GM19023 (cell line): ENCODE measurements at regions not wholly inside any gene's neighbourhood (a gene's known extent, or its start where the extent isn't known, plus 50 kb on each side); places are given as distances from the start of the nearest gene placed in this dataset.
"Not testable (repeated sequence)": the region's sequence is repeated elsewhere in the genome, so short reads cannot be mapped to it uniquely, and the experiment has no call there.

Experiments
- ATAC-seq: cut with Tn5 transposase; IDR thresholded peaks from one replicate; pipeline ENCODE4 v1.9.1; 2021; ENCODE audit warnings: mild to moderate bottlenecking, moderate library complexity; ENCODE audit not compliant: unreplicated experiment

DNA sequence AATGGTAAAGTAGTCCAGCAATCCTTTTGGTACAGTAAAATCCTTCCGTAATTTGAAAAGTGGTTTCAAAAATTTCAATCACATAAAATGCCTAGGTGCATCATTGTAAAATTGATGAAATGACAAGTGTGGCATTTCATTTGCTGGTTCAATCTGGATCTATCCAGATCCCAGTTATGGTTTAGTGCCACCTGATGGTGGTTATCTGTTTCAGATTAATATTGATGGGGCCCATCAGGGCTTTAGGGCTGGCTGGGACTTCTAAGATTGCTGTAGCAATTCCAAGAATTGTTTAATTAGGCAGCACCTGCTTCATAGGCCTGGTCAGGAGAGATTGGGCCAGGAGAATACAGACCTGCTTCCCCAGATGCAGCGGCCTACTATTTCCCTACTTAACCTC, 55.5 kb upstream of the PIK3C3 start:
- no peak for ATAC-seq

DNA sequence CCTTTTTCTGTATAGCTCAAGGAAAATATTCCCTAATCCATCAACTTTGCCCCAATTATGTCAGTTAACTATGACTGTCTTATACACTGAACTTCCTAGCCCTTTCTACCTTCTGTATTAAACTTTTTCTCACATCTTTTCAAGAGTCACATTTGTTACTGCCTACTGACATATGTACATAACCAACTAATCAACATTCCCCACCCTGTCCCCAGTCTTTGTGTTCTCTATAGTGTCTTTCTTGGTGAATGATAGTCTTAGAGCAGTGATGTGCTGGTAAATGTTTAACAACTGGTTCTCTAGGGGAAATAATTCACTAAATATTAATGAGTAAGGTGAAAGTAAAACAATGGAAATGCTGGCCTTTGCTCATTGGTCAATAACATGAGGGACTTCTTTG, 61.6 kb upstream of the PIK3C3 start:
- no peak for ATAC-seq

- no peak for ATAC-seq
Observed at GRCh38 chr18:41887100-41887499, 67.9 kb upstream of the PIK3C3 start.

DNA sequence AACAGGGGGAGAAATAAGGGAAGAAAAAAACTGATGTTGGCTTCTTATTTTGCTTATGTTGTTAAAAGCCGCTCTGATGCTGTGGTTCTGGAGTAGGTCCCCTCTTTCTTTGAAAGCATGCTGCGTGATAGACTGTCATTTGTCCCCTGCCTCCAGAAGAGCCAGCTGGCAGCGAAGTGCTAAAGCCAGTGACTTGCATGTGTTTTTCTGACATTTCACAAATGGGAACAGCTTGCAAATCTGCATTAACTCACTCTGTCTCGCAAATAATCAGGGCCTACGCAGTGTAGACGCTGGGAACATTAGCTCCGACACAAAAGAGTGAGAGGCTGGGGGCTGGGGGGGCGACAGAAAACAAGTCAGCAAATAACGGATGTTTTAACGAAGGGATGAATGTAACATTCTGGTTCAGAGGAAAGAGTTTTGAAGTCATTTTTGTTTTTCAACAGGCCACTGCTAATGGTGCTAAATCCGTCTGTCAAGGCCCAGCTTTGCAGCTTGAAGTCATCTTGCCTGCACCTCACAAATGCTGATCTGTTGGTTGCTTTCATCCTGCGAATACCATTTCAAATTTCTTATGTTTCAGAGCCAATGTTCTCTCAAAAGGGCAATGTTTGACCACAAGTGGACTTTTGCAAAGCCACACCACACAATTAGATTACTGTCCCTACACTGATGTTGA, 68.8 kb upstream of the PIK3C3 start:
- ATAC-seq, result no peak

GRCh38 chr18:41881285-41881684, 73.7 kb upstream of the PIK3C3 start:
- ATAC-seq, result no peak

DNA sequence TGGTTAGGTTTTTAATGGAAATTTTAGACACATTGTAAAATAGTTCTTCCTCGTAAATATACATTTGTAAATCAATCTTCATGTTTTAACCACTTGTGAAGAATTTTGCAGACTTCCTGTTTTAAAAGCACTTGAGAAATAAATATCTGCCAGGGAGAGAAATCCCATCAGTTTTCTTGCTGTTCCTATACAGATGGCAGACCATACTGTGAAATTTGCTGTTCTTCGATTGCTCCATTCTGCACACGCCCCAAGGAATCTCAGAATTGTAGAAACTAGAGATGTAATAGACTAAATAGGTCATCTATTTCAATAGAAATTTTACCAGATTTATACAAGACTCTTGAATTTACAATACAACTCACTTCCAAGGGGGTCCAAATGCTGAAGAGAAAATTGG, 75.8 kb upstream of the PIK3C3 start:
- ATAC-seq, result no peak

GRCh38 chr18:41875094-41875780, 79.8 kb upstream of the PIK3C3 start:
- ATAC-seq, result no peak

- no peak for ATAC-seq
Observed at GRCh38 chr18:41873730-41874129, 81.3 kb upstream of the PIK3C3 start.

DNA sequence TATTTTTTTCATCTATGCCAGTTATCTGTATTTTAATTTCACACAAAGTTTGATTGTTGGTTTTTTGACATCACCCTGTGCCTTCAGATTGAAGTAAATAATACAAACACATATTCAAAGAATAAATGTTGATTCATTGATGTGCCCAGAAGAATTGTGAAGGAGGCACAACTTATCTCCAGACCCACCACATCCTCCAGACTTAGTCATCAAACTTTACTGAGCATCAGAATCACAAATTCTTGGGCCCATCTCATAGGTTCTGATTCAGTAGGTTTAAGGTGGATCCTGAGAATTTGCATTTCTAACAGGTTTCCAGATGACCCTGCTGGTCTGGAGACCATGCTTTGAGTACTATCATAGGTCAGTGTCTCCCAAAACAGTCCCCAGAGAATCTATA, 82.8 kb upstream of the PIK3C3 start:
- no peak for ATAC-seq

DNA sequence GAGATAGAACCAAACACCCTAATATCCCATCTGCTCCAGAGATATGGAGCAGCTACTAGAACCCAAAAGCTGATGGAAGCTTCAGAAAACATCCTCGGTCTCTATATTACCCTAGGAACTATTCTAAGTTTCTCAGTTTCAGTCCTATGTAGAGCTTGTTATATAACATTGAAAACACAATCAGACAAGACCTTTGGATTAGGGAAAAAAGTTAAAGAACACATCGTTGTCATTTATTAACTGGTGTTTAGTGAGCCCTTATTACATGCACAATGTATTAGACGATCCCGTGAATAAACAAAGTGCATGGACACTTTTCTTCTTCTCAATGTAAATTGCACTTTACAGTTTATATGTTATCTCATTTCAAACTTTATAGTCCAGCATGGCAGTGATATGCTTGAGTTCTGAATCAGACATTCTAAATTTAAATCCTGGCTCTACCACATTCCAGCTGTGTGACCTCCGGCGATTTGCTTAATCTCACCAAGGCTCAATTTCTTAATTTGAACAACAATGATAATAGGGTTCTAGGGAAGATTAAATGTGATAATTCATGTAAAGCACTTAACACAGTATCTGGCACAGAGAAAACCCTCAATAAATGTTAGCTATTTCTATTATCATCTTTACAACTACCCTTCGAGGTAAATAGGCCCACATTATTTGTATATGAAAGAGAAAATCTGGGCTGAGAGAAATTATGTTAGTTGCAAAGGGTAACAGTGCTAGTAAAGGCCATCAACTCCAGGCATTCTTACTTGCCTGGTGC, 83.6 kb upstream of the PIK3C3 start:
- ATAC-seq, result no peak

GRCh38 chr18:41870817-41871216, 84.2 kb upstream of the PIK3C3 start:
- ATAC-seq, result no peak

GRCh38 chr18:41870191-41870590, 84.8 kb upstream of the PIK3C3 start:
- no peak for ATAC-seq

DNA sequence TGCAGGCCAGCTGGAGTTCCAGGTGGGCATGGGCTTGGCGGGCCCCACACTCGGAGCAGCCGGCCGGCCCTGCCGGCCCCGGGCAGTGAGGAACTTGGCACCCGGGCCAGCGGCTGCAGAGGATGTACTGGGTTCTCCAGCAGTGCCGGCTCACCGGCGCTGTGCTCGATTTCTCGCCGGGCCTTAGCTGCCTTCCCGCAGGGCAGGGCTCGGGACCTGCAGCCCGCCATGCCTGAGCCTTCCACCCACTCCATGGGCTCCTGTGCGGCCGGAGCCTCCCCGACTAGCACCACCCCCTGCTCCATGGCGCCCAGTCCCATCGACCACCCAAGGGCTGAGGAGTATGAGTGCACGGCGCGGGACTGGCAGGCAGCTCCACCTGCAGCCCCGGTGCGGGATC, 89.2 kb upstream of the PIK3C3 start:
- ATAC-seq, result not testable (repeated sequence)

- no peak for ATAC-seq
Observed at GRCh38 chr18:41864216-41864615, 90.8 kb upstream of the PIK3C3 start.

GRCh38 chr18:41862921-41863320, 92.1 kb upstream of the PIK3C3 start:
- no peak for ATAC-seq

DNA sequence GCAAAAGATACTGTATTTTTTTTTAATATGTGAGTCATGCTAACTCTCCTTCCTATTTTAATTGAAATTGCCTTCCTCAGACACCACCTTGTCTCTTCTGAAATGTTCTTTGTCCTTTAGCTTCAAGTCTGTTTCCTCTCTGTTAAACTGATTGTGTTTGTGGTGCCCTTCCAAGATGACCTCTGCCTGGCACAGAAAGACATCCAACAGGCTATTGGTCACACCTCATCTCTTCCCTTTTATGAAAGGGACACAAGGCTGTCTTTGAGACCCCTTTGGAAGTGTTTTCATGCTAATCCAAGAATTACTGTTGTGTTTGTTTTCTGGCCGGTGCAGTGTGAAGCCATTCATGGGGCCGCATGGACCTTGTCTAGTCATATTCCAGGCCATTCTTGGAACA, 94.0 kb upstream of the PIK3C3 start:
- ATAC-seq, result no peak

- no peak for ATAC-seq
Observed at GRCh38 chr18:41858761-41859555, 96.1 kb upstream of the PIK3C3 start.

DNA sequence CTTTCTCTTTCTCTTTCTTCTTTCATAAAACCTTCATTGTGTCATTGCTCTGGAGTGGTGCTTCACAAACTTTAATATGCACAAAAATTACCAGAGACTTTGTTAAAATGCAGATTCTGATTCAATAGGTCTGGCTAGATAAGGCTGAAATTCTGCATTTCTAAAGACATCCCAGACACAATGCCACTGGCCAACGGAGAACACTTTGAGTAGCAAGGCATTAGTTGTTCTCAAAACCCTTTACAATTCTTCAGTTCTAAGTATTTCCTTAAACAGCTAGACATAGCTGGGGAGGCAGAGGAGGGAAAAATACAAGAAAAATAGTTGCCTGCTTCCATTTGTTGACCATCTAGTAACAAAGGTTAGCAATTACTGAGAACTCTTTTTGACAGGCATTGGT, 101.8 kb upstream of the PIK3C3 start:
- no peak for ATAC-seq

DNA sequence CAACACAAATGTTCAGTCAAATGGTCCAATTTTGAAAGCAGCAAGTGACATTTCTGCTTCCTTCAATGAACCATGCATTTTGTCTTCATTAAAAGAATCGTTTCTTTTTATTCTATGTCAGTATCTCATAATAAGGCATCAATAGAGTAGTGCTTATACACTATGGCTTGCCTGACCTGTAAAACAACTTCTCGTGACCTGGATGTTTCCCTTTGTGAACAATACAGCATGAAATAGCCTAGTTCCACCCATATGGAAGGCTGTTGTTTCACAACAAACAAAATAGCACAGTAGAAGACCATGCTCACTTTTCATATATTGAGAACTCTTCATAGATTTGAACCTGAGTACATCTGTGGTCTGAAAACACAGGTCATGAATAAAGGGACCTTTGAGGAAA, 104.3 kb upstream of the PIK3C3 start:
- ATAC-seq, result no peak

DNA sequence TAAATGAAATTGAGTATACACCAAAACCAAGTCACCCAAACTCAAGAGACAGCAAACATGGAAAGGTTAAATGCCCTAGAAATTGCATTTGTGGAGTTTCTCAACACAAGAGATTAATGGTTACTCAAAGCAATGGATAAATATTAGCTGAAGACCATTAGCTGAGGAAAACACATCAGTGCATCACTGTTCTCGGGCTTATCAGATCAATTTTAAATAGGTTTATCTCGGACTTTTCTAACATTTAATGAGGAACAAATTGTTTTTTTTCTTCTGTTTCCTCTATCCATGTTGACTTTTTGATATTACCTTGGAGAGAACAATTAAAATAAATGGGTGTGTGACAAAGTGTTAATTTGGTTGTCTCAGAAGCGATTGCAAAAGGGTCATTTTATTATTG, 105.4 kb upstream of the PIK3C3 start:
- ATAC-seq, result no peak

DNA sequence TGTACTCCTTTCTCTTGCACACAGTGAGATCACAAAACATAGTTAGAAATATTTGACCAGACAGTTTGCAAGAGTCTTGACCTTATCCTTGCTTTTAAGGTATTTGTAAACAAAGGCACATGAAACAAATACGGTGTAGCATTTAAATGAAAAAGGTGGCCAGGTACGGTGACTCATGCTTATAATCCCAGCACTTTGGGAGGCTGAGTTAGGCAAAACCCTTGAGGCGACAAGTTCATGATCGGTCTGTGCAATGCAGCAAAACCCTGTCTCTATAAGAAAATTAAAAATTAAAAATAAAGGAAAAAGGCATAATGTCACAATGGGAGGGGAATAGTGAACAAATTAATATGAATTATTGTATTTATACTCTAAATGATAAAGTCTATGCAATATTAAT, 109.5 kb upstream of the PIK3C3 start:
- ATAC-seq, result no peak
